Gastroesophageal sphincter (tissue), 3 donors: ENCODE measurements at regions not wholly inside any gene's neighbourhood (a gene's known extent, or its start where the extent isn't known, plus 50 kb on each side); places are given as distances from the start of the nearest gene placed in this dataset.

Experiments
- CTCF ChIP-seq, 4 experiments: fragments of 200-600 bp in 2 of 4; fragments of 450-650 bp in 2 of 4; sonication (generic) in 1 of 4; IDR thresholded peaks; one replicate each; pipeline ENCODE4 v1.5.1; 2017 to 2019; ENCODE audit warnings: antibody characterized with exemption in 4 of 4, mild to moderate bottlenecking in 2 of 4, moderate library complexity in 2 of 4
- POLR2A ChIP-seq, 2 donors: fragments of 450-650 bp; IDR thresholded peaks; one replicate each; pipeline ENCODE4 v1.6.1; 2017; ENCODE audit warnings: antibody characterized with exemption in 2 of 2, mild to moderate bottlenecking in 2 of 2, moderate library complexity in 1 of 2
- POLR2AphosphoS5 ChIP-seq: sonication (generic); formaldehyde crosslinking; IDR thresholded peaks from one replicate; pipeline ENCODE4 v1.6.1; 2017; ENCODE audit warnings: antibody characterized with exemption

- TF ChIP-seq POLR2A (IDR thresholded peaks at IDR 0.05) (no peak), CTCF (IDR thresholded peaks at IDR 0.05) (no peak), POLR2AphosphoS5 (no peak)
Observed at GRCh38 chr19:28345811-28346210, 867.1 kb downstream of the UQCRFS1 start.
